ENCODE measurements at regions not wholly inside any gene's neighbourhood (a gene's known extent, or its start where the extent isn't known, plus 50 kb on each side); places are given as distances from the start of the nearest gene placed in this dataset.

GRCh38 chr12:38154096-38155019, 162.2 kb upstream of the ALG10B start:
- H3K9me3 ChIP-seq (ENCODE audit: control insufficient read depth, insufficient read depth, low read length), result peaks cover 96% of the 10 kb centered on the region
- no peaks in the 10 kb centered on the region for H3K36me3 ChIP-seq (ENCODE audit: control insufficient read depth, insufficient read depth, low read length)
- H3K27ac ChIP-seq (ENCODE audit: low read depth, low read length), result no peak overlapping the region
- no peaks in the 10 kb centered on the region for H3K4me1 ChIP-seq (ENCODE audit: control insufficient read depth, insufficient read depth, low read length)
- H3K9ac ChIP-seq (ENCODE audit: low read depth, low read length), result no peak overlapping the region
- H3K27me3 ChIP-seq (ENCODE audit: control insufficient read depth, insufficient read depth, low read length), result no peaks in the 10 kb centered on the region
- no peak overlapping the region for H3K4me3 ChIP-seq (ENCODE audit: low read depth, low read length)

- no peaks in the 10 kb centered on the region for H3K27me3 ChIP-seq (ENCODE audit: control insufficient read depth, insufficient read depth, low read length)
- no peak overlapping the region for H3K9ac ChIP-seq (ENCODE audit: low read depth, low read length)
- no peak overlapping the region for H3K27ac ChIP-seq (ENCODE audit: low read depth, low read length)
- H3K4me3 ChIP-seq (ENCODE audit: low read depth, low read length), result 0 out of 2 replicates have a peak overlapping the region, but pooled peaks have one; percentile 8
- peaks cover 96% of the 10 kb centered on the region for H3K9me3 ChIP-seq (ENCODE audit: control insufficient read depth, insufficient read depth, low read length)
- no peaks in the 10 kb centered on the region for H3K36me3 ChIP-seq (ENCODE audit: control insufficient read depth, insufficient read depth, low read length)
- H3K4me1 ChIP-seq (ENCODE audit: control insufficient read depth, insufficient read depth, low read length), result no peaks in the 10 kb centered on the region
Measured at GRCh38 chr12:38155020-38155395, 161.6 kb upstream of the ALG10B start.

GRCh38 chr12:38155526-38156496, 160.8 kb upstream of the ALG10B start:
- Histone ChIP-seq H3K4me1 (ENCODE audit: control insufficient read depth, insufficient read depth, low read length) (no peaks in the 10 kb centered on the region), H3K9ac (ENCODE audit: low read depth, low read length) (no peak overlapping the region), H3K9me3 (ENCODE audit: control insufficient read depth, insufficient read depth, low read length) (peaks cover 94% of the 10 kb centered on the region), H3K27ac (ENCODE audit: low read depth, low read length) (no peak overlapping the region), H3K4me3 (ENCODE audit: low read depth, low read length) (0 out of 2 replicates have a peak overlapping the region, but pooled peaks have one; percentile 8), H3K27me3 (ENCODE audit: control insufficient read depth, insufficient read depth, low read length) (no peaks in the 10 kb centered on the region), H3K36me3 (ENCODE audit: control insufficient read depth, insufficient read depth, low read length) (no peaks in the 10 kb centered on the region)

- H3K4me3 ChIP-seq (ENCODE audit: low read depth, low read length), result no peak overlapping the region
- no peak overlapping the region for H3K27ac ChIP-seq (ENCODE audit: low read depth, low read length)
- no peaks in the 10 kb centered on the region for H3K36me3 ChIP-seq (ENCODE audit: control insufficient read depth, insufficient read depth, low read length)
- H3K9ac ChIP-seq (ENCODE audit: low read depth, low read length), result no peak overlapping the region
- H3K27me3 ChIP-seq (ENCODE audit: control insufficient read depth, insufficient read depth, low read length), result no peaks in the 10 kb centered on the region
- H3K9me3 ChIP-seq (ENCODE audit: control insufficient read depth, insufficient read depth, low read length), result peaks cover 94% of the 10 kb centered on the region
- no peaks in the 10 kb centered on the region for H3K4me1 ChIP-seq (ENCODE audit: control insufficient read depth, insufficient read depth, low read length)
Measured at GRCh38 chr12:38156497-38157245, 159.9 kb upstream of the ALG10B start.

- Histone ChIP-seq H3K4me1 (ENCODE audit: control insufficient read depth, insufficient read depth, low read length) (no peaks in the 10 kb centered on the region), H3K27ac (ENCODE audit: low read depth, low read length) (no peak overlapping the region), H3K9ac (ENCODE audit: low read depth, low read length) (no peak overlapping the region), H3K27me3 (ENCODE audit: control insufficient read depth, insufficient read depth, low read length) (no peaks in the 10 kb centered on the region), H3K9me3 (ENCODE audit: control insufficient read depth, insufficient read depth, low read length) (peaks cover 94% of the 10 kb centered on the region), H3K4me3 (ENCODE audit: low read depth, low read length) (no peak overlapping the region), H3K36me3 (ENCODE audit: control insufficient read depth, insufficient read depth, low read length) (no peaks in the 10 kb centered on the region)
Measured at GRCh38 chr12:38157274-38157932, 159.2 kb upstream of the ALG10B start.

- Histone ChIP-seq H3K9me3 (ENCODE audit: control insufficient read depth, insufficient read depth, low read length) (peaks cover 96% of the 10 kb centered on the region), H3K36me3 (ENCODE audit: control insufficient read depth, insufficient read depth, low read length) (no peaks in the 10 kb centered on the region), H3K27me3 (ENCODE audit: control insufficient read depth, insufficient read depth, low read length) (no peaks in the 10 kb centered on the region), H3K4me3 (ENCODE audit: low read depth, low read length) (no peak overlapping the region), H3K9ac (ENCODE audit: low read depth, low read length) (no peak overlapping the region), H3K27ac (ENCODE audit: low read depth, low read length) (no peak overlapping the region), H3K4me1 (ENCODE audit: control insufficient read depth, insufficient read depth, low read length) (no peaks in the 10 kb centered on the region)
Measured at GRCh38 chr12:38157933-38158401, 158.6 kb upstream of the ALG10B start.

GRCh38 chr12:38158428-38159091, 158.0 kb upstream of the ALG10B start:
- H3K4me1 ChIP-seq (ENCODE audit: control insufficient read depth, insufficient read depth, low read length), result no peaks in the 10 kb centered on the region
- H3K4me3 ChIP-seq (ENCODE audit: low read depth, low read length), result no peak overlapping the region
- peaks cover 96% of the 10 kb centered on the region for H3K9me3 ChIP-seq (ENCODE audit: control insufficient read depth, insufficient read depth, low read length)
- H3K36me3 ChIP-seq (ENCODE audit: control insufficient read depth, insufficient read depth, low read length), result no peaks in the 10 kb centered on the region
- no peaks in the 10 kb centered on the region for H3K27me3 ChIP-seq (ENCODE audit: control insufficient read depth, insufficient read depth, low read length)
- no peak overlapping the region for H3K27ac ChIP-seq (ENCODE audit: low read depth, low read length)
- no peak overlapping the region for H3K9ac ChIP-seq (ENCODE audit: low read depth, low read length)

GRCh38 chr12:38159092-38159551, 157.5 kb upstream of the ALG10B start:
- Histone ChIP-seq H3K4me1 (ENCODE audit: control insufficient read depth, insufficient read depth, low read length) (no peaks in the 10 kb centered on the region), H3K27me3 (ENCODE audit: control insufficient read depth, insufficient read depth, low read length) (no peaks in the 10 kb centered on the region), H3K36me3 (ENCODE audit: control insufficient read depth, insufficient read depth, low read length) (no peaks in the 10 kb centered on the region), H3K27ac (ENCODE audit: low read depth, low read length) (no peak overlapping the region), H3K4me3 (ENCODE audit: low read depth, low read length) (no peak overlapping the region), H3K9me3 (ENCODE audit: control insufficient read depth, insufficient read depth, low read length) (peaks cover 95% of the 10 kb centered on the region), H3K9ac (ENCODE audit: low read depth, low read length) (no peak overlapping the region)

GRCh38 chr12:38159591-38160317, 156.8 kb upstream of the ALG10B start:
- no peaks in the 10 kb centered on the region for H3K4me1 ChIP-seq (ENCODE audit: control insufficient read depth, insufficient read depth, low read length)
- H3K27ac ChIP-seq (ENCODE audit: low read depth, low read length), result no peak overlapping the region
- H3K9me3 ChIP-seq (ENCODE audit: control insufficient read depth, insufficient read depth, low read length), result peaks cover 93% of the 10 kb centered on the region
- H3K27me3 ChIP-seq (ENCODE audit: control insufficient read depth, insufficient read depth, low read length), result no peaks in the 10 kb centered on the region
- H3K4me3 ChIP-seq (ENCODE audit: low read depth, low read length), result no peak overlapping the region
- H3K36me3 ChIP-seq (ENCODE audit: control insufficient read depth, insufficient read depth, low read length), result no peaks in the 10 kb centered on the region
- H3K9ac ChIP-seq (ENCODE audit: low read depth, low read length), result no peak overlapping the region
